WI38 (cell line): ENCODE measurements at regions not wholly inside any gene's neighbourhood (a gene's known extent, or its start where the extent isn't known, plus 50 kb on each side); places are given as distances from the start of the nearest gene placed in this dataset.

Source experiments
- H3K4me3 ChIP-seq: 2 replicates; pipeline ENCODE4 v1.5.1; 2011; ENCODE audit warnings: low read depth, mild to moderate bottlenecking, control low read depth, low read length
- CTCF ChIP-seq: IDR thresholded peaks from 2 replicates; pipeline ENCODE4 v1.5.1; 2012; ENCODE audit warnings: low read depth, mild to moderate bottlenecking, control low read depth, low read length

GRCh38 chr15:85963262-85963760, 116.4 kb upstream of the AGBL1 start:
- H3K4me3 ChIP-seq = no peak overlapping the region
- no peak for TF ChIP-seq CTCF

- no peak overlapping the region for H3K4me3 ChIP-seq
- no peak for TF ChIP-seq CTCF
These were observed 115.2 kb upstream of the AGBL1 start for GRCh38 chr15:85964471-85964870.

DNA sequence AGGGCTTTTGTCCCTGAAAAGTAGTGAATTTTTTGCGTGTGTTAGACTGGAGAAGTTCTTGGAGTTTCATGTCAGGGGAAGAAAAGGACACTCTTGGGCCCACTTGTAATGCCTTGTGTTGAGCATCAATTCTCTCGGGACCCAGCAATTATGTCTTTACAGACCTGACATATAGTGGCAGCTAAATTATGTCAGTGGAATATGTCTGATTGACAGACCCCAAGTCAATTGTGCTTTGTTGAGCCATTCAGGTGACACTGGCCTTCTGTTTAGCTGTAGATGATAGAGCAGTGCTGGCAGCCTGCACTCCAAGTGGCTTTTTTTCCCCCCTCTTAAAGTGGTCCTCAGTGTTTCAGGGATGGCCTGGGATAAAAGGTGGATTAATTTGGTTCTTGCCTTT, 112.1 kb upstream of the AGBL1 start:
- no peak for TF ChIP-seq CTCF
- no peak overlapping the region for H3K4me3 ChIP-seq

GRCh38 chr15:85972805-85973540, 106.7 kb upstream of the AGBL1 start:
- no peak for TF ChIP-seq CTCF
- H3K4me3 ChIP-seq = no peak overlapping the region

DNA sequence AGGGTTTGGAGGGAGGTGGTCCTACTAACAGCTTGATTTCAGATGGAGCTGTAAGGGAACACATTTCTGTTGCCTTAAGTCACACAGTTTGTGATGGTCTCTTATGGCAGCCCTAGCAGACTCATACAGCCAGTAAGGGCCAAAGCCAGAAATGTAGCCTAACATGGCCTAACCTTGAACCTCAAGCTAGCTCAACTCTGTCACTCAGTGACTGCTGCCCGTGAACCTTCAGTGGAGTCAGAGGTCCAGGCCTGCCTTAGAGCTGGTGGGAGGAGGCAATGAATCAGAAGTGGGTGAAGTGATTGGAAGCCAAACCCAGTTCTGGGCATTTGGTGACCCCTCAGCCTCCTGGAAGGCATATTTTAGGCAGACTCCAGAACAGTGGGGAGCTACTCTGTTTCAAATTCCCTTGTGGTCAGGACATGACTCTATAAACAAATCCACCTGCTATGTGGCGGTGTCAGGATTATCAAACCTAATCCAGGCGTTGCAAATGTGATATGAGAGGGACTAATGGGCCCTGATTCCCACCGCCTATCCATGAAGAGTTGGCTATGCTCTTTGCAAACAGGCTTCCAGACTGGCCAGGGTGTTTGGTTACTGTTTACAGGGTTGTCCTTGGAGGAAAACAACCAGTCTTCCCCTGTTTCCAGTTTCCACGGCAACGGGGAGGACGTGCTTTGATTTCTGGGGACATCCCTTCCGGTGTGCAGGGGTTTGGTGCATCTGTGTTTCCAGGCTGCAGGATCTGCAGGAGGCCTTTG, 105.9 kb upstream of the AGBL1 start:
- no peak for TF ChIP-seq CTCF
- H3K4me3 ChIP-seq = no peak overlapping the region

GRCh38 chr15:85974348-85974705, 105.3 kb upstream of the AGBL1 start:
- no peak for TF ChIP-seq CTCF
- H3K4me3 ChIP-seq = no peak overlapping the region

- no peak for TF ChIP-seq CTCF
- H3K4me3 ChIP-seq = no peak overlapping the region
These were observed 104.9 kb upstream of the AGBL1 start for GRCh38 chr15:85974742-85975141.
